Gastrocnemius medialis (tissue), 4 donors: ENCODE measurements at regions not wholly inside any gene's neighbourhood (a gene's known extent, or its start where the extent isn't known, plus 50 kb on each side); places are given as distances from the start of the nearest gene placed in this dataset.

Experiments used
- POLR2A ChIP-seq, 2 donors: fragments of 450-650 bp; IDR thresholded peaks; one replicate each; pipeline ENCODE4 v1.6.1; 2017; ENCODE audit warnings: antibody characterized with exemption in 2 of 2, mild to moderate bottlenecking in 2 of 2, moderate library complexity in 2 of 2
- TF ChIP-seq, protein P1 (sequence below), 5 experiments: fragments of 450-650 bp in 3 of 5; fragments of 200-600 bp in 2 of 5; sonication (generic) in 2 of 5; IDR thresholded peaks in 4 of 5; conservative IDR thresholded peaks in 1 of 5; 1 replicate in 4 of 5; 2 replicates in 1 of 5; pipeline ENCODE4 v1.5.1; 2016 to 2019; ENCODE audit warnings: antibody characterized with exemption in 5 of 5, mild to moderate bottlenecking in 3 of 5, moderate library complexity in 3 of 5

DNA sequence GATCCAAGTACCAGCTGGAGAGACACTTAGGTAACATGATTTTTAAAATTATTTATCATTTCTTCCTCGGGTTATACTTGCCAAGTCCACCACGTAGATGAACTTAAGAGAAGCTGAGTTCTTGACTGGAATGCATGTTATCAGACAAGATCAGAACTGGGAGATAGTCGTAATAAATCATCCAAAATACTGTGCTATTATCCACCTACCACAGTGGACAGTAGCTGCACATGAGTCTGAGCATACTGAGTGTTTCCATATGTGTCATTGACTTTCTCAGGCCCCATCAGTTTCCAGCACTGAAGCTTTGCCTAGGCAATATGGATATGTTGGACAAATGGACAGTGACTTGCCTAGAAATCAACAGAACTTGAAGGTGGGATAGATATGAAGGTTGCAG is 77.9 kb upstream of the RRP15 start:
- TF ChIP-seq, protein P1, sequence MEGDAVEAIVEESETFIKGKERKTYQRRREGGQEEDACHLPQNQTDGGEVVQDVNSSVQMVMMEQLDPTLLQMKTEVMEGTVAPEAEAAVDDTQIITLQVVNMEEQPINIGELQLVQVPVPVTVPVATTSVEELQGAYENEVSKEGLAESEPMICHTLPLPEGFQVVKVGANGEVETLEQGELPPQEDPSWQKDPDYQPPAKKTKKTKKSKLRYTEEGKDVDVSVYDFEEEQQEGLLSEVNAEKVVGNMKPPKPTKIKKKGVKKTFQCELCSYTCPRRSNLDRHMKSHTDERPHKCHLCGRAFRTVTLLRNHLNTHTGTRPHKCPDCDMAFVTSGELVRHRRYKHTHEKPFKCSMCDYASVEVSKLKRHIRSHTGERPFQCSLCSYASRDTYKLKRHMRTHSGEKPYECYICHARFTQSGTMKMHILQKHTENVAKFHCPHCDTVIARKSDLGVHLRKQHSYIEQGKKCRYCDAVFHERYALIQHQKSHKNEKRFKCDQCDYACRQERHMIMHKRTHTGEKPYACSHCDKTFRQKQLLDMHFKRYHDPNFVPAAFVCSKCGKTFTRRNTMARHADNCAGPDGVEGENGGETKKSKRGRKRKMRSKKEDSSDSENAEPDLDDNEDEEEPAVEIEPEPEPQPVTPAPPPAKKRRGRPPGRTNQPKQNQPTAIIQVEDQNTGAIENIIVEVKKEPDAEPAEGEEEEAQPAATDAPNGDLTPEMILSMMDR (IDR thresholded peaks at IDR 0.05 in 4 of 5, conservative IDR thresholded peaks at IDR 0.05 in 1 of 5): no peak
- TF ChIP-seq POLR2A (IDR thresholded peaks at IDR 0.05): no peak
